ENCODE measurements at regions not wholly inside any gene's neighbourhood (a gene's known extent, or its start where the extent isn't known, plus 50 kb on each side); places are given as distances from the start of the nearest gene placed in this dataset.
"Not testable (repeated sequence)": the region's sequence is repeated elsewhere in the genome, so short reads cannot be mapped to it uniquely, and the experiment has no call there.

DNA sequence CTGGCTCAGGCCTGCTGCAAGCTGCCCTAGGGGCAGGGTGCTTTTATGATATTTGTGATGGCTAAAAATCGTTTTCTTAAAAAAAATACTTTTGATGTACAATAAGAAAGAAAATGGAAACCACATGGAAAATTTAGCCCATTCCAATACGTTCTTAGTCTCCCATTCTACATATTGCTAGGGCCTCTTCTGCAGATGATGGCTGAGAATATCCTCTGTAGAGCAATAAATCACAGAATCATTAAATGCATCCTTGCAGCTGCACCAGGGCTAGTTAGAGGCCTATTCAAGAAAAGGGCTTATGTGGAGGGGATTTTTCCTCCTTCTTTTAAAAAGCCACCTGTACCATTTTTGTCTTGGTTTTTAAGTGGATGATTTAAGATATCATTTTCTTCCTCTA lies 97.6 kb upstream of the C1GALT1C1 start:
- Mint-ChIP-seq H3K9me3 (no peaks in the 10 kb centered on the region), H3K36me3 (ENCODE audit: insufficient read depth) (peaks cover 1% of the 10 kb centered on the region), H3K4me3 (no peak overlapping the region), H3K27me3 (no peaks in the 10 kb centered on the region), H3K4me1 (no peaks in the 10 kb centered on the region), H3K27ac (ENCODE audit: low read depth) (no peak overlapping the region)
- DNase-seq (ENCODE audit: low spot score in 2 of 2): no peak
- no peak for ATAC-seq (replicated peaks; ENCODE audit: extremely low read depth, poor library complexity, severe bottlenecking)

DNA sequence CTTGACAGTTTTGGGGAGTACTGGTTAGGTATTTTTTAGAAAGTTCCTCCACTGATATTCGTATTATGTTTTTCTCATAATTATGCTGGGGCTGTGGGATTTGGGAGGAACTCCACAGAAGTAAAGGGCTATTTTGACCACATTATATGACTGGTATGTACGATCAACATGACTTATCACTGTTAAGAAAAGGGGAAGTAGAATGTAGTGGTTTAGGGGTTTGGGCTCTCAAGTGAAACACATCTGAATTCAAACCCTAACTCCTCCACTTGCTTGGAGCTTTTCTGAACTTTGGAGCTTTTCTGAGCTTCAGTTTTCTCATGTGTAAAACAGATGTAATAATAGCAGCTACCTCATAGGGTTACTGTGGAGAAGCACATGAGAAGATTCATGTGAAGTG lies 96.4 kb upstream of the C1GALT1C1 start:
- DNase-seq (ENCODE audit: low spot score in 2 of 2) (no peak), ATAC-seq (replicated peaks; ENCODE audit: extremely low read depth, poor library complexity, severe bottlenecking) (no peak)
- Mint-ChIP-seq H3K27me3 (no peaks in the 10 kb centered on the region), H3K4me3 (no peak overlapping the region), H3K4me1 (no peaks in the 10 kb centered on the region), H3K36me3 (ENCODE audit: insufficient read depth) (peaks cover 1% of the 10 kb centered on the region), H3K27ac (ENCODE audit: low read depth) (no peak overlapping the region), H3K9me3 (no peaks in the 10 kb centered on the region)

DNA sequence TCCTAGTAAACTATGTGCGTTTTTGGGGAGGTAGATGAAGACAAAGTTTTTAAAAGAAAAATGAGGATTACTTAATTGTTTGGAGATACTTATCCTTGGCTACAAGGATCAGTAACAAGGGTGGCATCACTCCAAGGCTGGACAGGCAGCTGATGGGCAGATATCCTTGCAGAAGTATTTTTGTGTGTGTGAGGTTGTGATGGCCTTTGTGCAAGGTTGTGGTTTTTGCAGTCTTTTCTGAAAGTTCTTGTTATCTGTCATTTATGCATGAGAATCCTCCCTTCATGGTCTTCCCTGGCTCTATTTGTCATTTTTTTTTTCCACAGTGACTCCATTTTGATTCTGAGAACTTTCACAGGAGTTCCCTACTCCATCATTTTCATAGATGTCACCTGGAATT lies 96.0 kb upstream of the C1GALT1C1 start:
- no peak overlapping the region for H3K27ac Mint-ChIP-seq (ENCODE audit: low read depth)
- no peak overlapping the region for H3K4me3 Mint-ChIP-seq
- H3K36me3 Mint-ChIP-seq (ENCODE audit: insufficient read depth): peaks cover 1% of the 10 kb centered on the region
- no peaks in the 10 kb centered on the region for H3K27me3 Mint-ChIP-seq
- ATAC-seq (replicated peaks; ENCODE audit: extremely low read depth, poor library complexity, severe bottlenecking): no peak
- no peak for DNase-seq (ENCODE audit: low spot score in 2 of 2)
- H3K4me1 Mint-ChIP-seq: no peaks in the 10 kb centered on the region
- no peaks in the 10 kb centered on the region for H3K9me3 Mint-ChIP-seq

- no peaks in the 10 kb centered on the region for H3K36me3 Mint-ChIP-seq (ENCODE audit: insufficient read depth)
- no peaks in the 10 kb centered on the region for H3K27me3 Mint-ChIP-seq
- no peaks in the 10 kb centered on the region for H3K4me1 Mint-ChIP-seq
- H3K27ac Mint-ChIP-seq (ENCODE audit: low read depth): no peak overlapping the region
- DNase-seq (ENCODE audit: low spot score in 2 of 2) (no peak), ATAC-seq (replicated peaks; ENCODE audit: extremely low read depth, poor library complexity, severe bottlenecking) (no peak)
- no peak overlapping the region for H3K4me3 Mint-ChIP-seq
- H3K9me3 Mint-ChIP-seq: no peaks in the 10 kb centered on the region
These were observed 89.8 kb upstream of the C1GALT1C1 start for GRCh38 chrX:120719622-120720021.

- H3K4me1 Mint-ChIP-seq: no peaks in the 10 kb centered on the region
- no peaks in the 10 kb centered on the region for H3K36me3 Mint-ChIP-seq (ENCODE audit: insufficient read depth)
- H3K27ac Mint-ChIP-seq (ENCODE audit: low read depth): no peak overlapping the region
- ATAC-seq (replicated peaks; ENCODE audit: extremely low read depth, poor library complexity, severe bottlenecking) (no peak), DNase-seq (ENCODE audit: low spot score in 2 of 2) (no peak)
- H3K9me3 Mint-ChIP-seq: no peaks in the 10 kb centered on the region
- no peak overlapping the region for H3K4me3 Mint-ChIP-seq
- no peaks in the 10 kb centered on the region for H3K27me3 Mint-ChIP-seq
These were observed 89.1 kb upstream of the C1GALT1C1 start for GRCh38 chrX:120718969-120719368.

DNA sequence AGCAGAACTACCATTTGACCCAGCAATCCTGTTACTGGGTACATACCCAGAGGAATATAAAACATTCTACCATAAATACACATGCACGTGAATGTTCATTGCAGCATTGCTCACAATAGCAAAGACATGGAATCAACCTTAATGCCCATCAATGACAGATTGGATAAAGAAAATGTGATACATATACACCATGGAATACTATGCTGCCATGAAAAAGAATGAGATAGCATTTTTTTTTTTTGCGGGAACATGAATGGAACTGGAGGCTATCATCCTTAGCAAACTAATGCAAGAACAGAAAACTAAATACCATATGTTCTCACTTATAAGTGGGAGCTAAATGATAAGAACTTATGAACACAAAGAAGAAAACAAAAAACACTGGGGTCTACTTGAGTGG lies 72.5 kb upstream of the C1GALT1C1 start:
- DNase-seq (ENCODE audit: low spot score in 2 of 2); H3K36me3 Mint-ChIP-seq (ENCODE audit: insufficient read depth); ATAC-seq (replicated peaks; ENCODE audit: extremely low read depth, poor library complexity, severe bottlenecking); H3K4me3 Mint-ChIP-seq; H3K4me1 Mint-ChIP-seq; H3K27ac Mint-ChIP-seq (ENCODE audit: low read depth); H3K9me3 Mint-ChIP-seq: not testable (repeated sequence)
- H3K27me3 Mint-ChIP-seq: peaks cover 30% of the 10 kb centered on the region

DNA sequence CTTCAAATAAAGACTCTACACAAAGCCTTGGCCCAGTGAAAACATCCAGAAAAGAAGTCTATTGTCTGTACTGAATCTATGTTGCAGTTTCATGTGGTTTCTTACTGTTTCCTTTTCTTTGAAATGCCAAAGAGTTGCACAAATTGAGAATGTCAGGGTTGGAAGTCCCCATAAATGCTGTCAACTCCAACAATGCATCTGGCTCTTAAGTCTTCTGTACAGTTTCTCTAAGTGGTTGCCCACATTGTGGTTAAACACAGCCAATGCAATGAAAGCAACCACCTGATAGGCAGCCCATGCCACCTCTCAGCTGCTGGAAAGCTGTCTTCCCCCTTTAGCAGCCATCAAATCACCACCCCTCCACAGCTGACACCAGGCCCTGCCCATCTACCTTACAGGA lies 67.2 kb upstream of the C1GALT1C1 start:
- Mint-ChIP-seq H3K4me1 (no peaks in the 10 kb centered on the region), H3K27me3 (peaks cover 36% of the 10 kb centered on the region), H3K4me3 (no peak overlapping the region), H3K9me3 (no peaks in the 10 kb centered on the region), H3K27ac (ENCODE audit: low read depth) (no peak overlapping the region), H3K36me3 (ENCODE audit: insufficient read depth) (peaks cover 1% of the 10 kb centered on the region)
- no peak for DNase-seq (ENCODE audit: low spot score in 2 of 2)
- ATAC-seq (replicated peaks; ENCODE audit: extremely low read depth, poor library complexity, severe bottlenecking): peak; percentile 56

DNA sequence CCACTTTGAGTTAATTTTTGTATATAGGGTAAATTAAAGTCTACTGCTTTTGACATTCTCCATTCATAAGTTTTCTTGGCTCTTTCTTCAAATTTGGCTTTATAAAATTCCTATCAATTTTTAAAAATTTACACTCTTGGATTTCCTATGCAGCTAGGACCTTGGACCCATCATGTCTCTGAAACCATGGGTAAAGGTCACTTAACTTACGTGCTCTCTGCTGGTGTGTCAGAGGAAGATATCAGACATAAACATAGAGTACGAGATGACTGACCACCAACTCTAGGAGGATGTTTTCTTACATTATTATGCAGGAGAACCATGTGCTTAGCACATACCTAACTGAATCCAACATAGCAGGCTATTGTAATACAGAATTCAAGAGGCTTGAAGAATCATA lies 62.5 kb upstream of the C1GALT1C1 start:
- no peaks in the 10 kb centered on the region for H3K36me3 Mint-ChIP-seq (ENCODE audit: insufficient read depth)
- peaks cover 12% of the 10 kb centered on the region for H3K27me3 Mint-ChIP-seq
- no peaks in the 10 kb centered on the region for H3K4me1 Mint-ChIP-seq
- H3K9me3 Mint-ChIP-seq: no peaks in the 10 kb centered on the region
- no peak overlapping the region for H3K4me3 Mint-ChIP-seq
- no peak overlapping the region for H3K27ac Mint-ChIP-seq (ENCODE audit: low read depth)
- DNase-seq (ENCODE audit: low spot score in 2 of 2): no peak
- ATAC-seq (replicated peaks; ENCODE audit: extremely low read depth, poor library complexity, severe bottlenecking): no peak

DNA sequence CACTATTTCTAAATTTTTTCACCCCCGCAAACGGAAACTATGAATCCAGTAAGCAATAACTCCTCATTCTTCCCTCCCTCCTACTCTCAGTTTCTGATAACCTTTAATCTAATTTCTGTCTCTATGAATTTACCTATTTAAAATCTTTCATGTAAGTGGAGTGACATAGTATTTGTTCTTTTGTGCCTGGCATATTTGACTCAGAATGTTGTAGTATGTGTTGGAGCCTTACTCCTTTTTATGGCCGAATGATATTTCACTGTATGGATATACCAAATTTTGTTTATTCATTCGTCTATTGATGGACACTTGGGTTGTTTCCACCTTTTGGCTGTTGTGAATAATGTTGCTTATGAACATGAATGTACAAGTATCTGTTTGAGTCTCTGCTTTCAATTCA lies 61.1 kb upstream of the C1GALT1C1 start:
- Mint-ChIP-seq H3K4me3 (no peak overlapping the region), H3K27me3 (peaks cover 7% of the 10 kb centered on the region), H3K36me3 (ENCODE audit: insufficient read depth) (no peaks in the 10 kb centered on the region), H3K27ac (ENCODE audit: low read depth) (no peak overlapping the region), H3K9me3 (no peaks in the 10 kb centered on the region), H3K4me1 (no peaks in the 10 kb centered on the region)
- ATAC-seq (replicated peaks; ENCODE audit: extremely low read depth, poor library complexity, severe bottlenecking) (no peak), DNase-seq (ENCODE audit: low spot score in 2 of 2) (no peak)

- Mint-ChIP-seq H3K4me1 (no peaks in the 10 kb centered on the region), H3K27ac (ENCODE audit: low read depth) (no peak overlapping the region), H3K27me3 (peaks cover 7% of the 10 kb centered on the region), H3K4me3 (no peak overlapping the region), H3K36me3 (ENCODE audit: insufficient read depth) (no peaks in the 10 kb centered on the region), H3K9me3 (no peaks in the 10 kb centered on the region)
- ATAC-seq (replicated peaks; ENCODE audit: extremely low read depth, poor library complexity, severe bottlenecking): no peak
- DNase-seq (ENCODE audit: low spot score in 2 of 2): no peak
These were observed 60.5 kb upstream of the C1GALT1C1 start for GRCh38 chrX:120690344-120690743.

- H3K4me3 Mint-ChIP-seq: peak overlapping the region; percentile 60
- DNase-seq (ENCODE audit: low spot score in 2 of 2): no peak
- ATAC-seq (replicated peaks; ENCODE audit: extremely low read depth, poor library complexity, severe bottlenecking): no peak
- peak overlapping the region; percentile 85 for H3K27ac Mint-ChIP-seq (ENCODE audit: low read depth)
- H3K36me3 Mint-ChIP-seq (ENCODE audit: insufficient read depth): no peaks in the 10 kb centered on the region
- H3K4me1 Mint-ChIP-seq: peaks cover 7% of the 10 kb centered on the region
- H3K27me3 Mint-ChIP-seq: no peaks in the 10 kb centered on the region
- no peaks in the 10 kb centered on the region for H3K9me3 Mint-ChIP-seq
These were observed 50.2 kb upstream of the C1GALT1C1 start for GRCh38 chrX:120680090-120680489.

Measured in central memory CD8-positive, alpha-beta T cell (primary cell).